ENCODE measurements at regions not wholly inside any gene's neighbourhood (a gene's known extent, or its start where the extent isn't known, plus 50 kb on each side); places are given as distances from the start of the nearest gene placed in this dataset.

DNA sequence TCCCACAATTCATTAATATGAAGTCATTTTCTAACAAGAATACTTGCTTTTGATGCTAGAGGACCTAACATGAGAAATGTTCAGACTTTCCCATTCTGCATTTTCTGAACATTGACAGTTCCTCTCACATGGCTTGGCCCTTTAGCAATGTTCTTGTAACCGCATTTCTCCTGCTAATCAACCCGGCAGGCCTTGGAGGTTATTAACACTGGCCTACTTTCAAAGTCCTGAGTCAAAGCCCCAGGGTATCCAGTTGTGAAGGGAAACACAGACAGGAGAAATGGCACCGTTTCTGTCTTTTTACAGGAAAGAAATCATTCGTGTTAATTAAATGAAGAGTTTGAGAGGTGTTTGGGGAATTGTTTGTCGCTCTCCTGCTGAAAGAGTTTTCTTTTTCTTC lies 446.5 kb upstream of the MIS18BP1 start:
- H3K79me2 ChIP-seq (ENCODE audit: control insufficient read depth, insufficient read depth, low read length): no peaks in the 10 kb centered on the region
- intact Hi-C loops (cut with micrococcal nuclease): no loop called here
- no peak overlapping the region for H3K9ac ChIP-seq (ENCODE audit: insufficient read depth in 1 of 2, low read depth in 2 of 2, low read length in 2 of 2)
- H3K36me3 ChIP-seq (ENCODE audit: control insufficient read depth, insufficient read depth, low read length): no peaks in the 10 kb centered on the region
- FAIRE-seq: no peak
- TF ChIP-seq, protein P1, sequence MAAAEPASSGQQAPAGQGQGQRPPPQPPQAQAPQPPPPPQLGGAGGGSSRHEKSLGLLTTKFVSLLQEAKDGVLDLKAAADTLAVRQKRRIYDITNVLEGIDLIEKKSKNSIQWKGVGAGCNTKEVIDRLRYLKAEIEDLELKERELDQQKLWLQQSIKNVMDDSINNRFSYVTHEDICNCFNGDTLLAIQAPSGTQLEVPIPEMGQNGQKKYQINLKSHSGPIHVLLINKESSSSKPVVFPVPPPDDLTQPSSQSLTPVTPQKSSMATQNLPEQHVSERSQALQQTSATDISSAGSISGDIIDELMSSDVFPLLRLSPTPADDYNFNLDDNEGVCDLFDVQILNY (CRISPR knock-in tag; IDR thresholded peaks at IDR 0.05): no peak
- TF ChIP-seq SRSF7 (optimal IDR thresholded peaks at IDR 0.05; ENCODE audit: low read depth, low read length) (no peak), ZNF76 (CRISPR knock-in tag; IDR thresholded peaks at IDR 0.05; ENCODE audit: borderline replicate concordance) (no peak), RBM15 (IDR thresholded peaks at IDR 0.05; ENCODE audit: insufficient read depth, low read length) (no peak), TFAM (CRISPR knock-in tag; conservative IDR thresholded peaks at IDR 0.05) (no peak), ELF2 (CRISPR knock-in tag; IDR thresholded peaks at IDR 0.05) (no peak), ZBTB8A (IDR thresholded peaks at IDR 0.05; ENCODE audit: partially characterized antibody) (no peak)
- TF ChIP-seq, protein P2, sequence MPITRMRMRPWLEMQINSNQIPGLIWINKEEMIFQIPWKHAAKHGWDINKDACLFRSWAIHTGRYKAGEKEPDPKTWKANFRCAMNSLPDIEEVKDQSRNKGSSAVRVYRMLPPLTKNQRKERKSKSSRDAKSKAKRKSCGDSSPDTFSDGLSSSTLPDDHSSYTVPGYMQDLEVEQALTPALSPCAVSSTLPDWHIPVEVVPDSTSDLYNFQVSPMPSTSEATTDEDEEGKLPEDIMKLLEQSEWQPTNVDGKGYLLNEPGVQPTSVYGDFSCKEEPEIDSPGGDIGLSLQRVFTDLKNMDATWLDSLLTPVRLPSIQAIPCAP (CRISPR knock-in tag; IDR thresholded peaks at IDR 0.05; ENCODE audit: borderline replicate concordance): no peak
- POLR2A ChIA-PET: no interaction called here
- no TSS peak for BruUV-seq (replicated peaks)
- no peaks in the 10 kb centered on the region for H3K9me3 ChIP-seq (replicated peaks; ENCODE audit: control insufficient read depth, insufficient read depth, low read depth, low read length)
- H2AFZ ChIP-seq (ENCODE audit: low read depth, low read length): no peak overlapping the region
- no peaks in the 10 kb centered on the region for H3K9me1 ChIP-seq (ENCODE audit: control insufficient read depth, insufficient read depth, low read length)
- no peaks in the 10 kb centered on the region for H3K27me3 ChIP-seq (ENCODE audit: control insufficient read depth in 2 of 2, insufficient read depth in 2 of 2, low read length in 2 of 2)
- no peak overlapping the region for H3K27ac ChIP-seq (ENCODE audit: extremely low read depth, low read depth, low read length)
- 0% methylated on average over 5 of the region's 5 CpGs for WGBS (ENCODE audit: insufficient coverage, low coverage, missing lambda C conversion rate)
- ATAC-seq: no peak
- in situ Hi-C loops (cut with MboI): no loop called here
- no peak overlapping the region for H3K4me2 ChIP-seq (ENCODE audit: insufficient read depth, low read length)
- H3K4me3 ChIP-seq: no peak overlapping the region
- no peaks in the 10 kb centered on the region for H4K20me1 ChIP-seq (replicated peaks; ENCODE audit: control insufficient read depth, insufficient read depth, low read length)
- no peak for DNase-seq (ENCODE audit: extremely low read depth in 1 of 4, low spot score in 3 of 4)
- no peaks in the 10 kb centered on the region for H3K4me1 ChIP-seq (replicated peaks in 1 of 2; ENCODE audit: control insufficient read depth in 2 of 2, insufficient read depth in 2 of 2, low read length in 2 of 2)
- CTCF ChIA-PET (ENCODE audit: low intra/inter-chr PET ratio): no interaction called here
